ENCODE measurements at regions not wholly inside any gene's neighbourhood (a gene's known extent, or its start where the extent isn't known, plus 50 kb on each side); places are given as distances from the start of the nearest gene placed in this dataset.

- Mint-ChIP-seq H3K4me1 (no peaks in the 10 kb centered on the region), H3K4me3 (no peak overlapping the region), H3K9me3 (peaks cover 0 to 1% of the 10 kb centered on the region in 2 donors), H3K36me3 (no peaks in the 10 kb centered on the region), H3K27ac (no peak overlapping the region), H3K27me3 (no peaks in the 10 kb centered on the region)
- no peak for DNase-seq
- no peak for ATAC-seq (replicated peaks)
These were observed 303.1 kb downstream of the DMRT2 start for GRCh38 chr9:1353291-1353690.

- no peak overlapping the region for H3K4me3 Mint-ChIP-seq
- H3K27me3 Mint-ChIP-seq, result no peaks in the 10 kb centered on the region
- peaks cover 0 to 1% of the 10 kb centered on the region in 2 donors for H3K9me3 Mint-ChIP-seq
- H3K4me1 Mint-ChIP-seq, result no peaks in the 10 kb centered on the region
- ATAC-seq (replicated peaks) (no peak), DNase-seq (no peak)
- H3K36me3 Mint-ChIP-seq, result no peaks in the 10 kb centered on the region
- no peak overlapping the region for H3K27ac Mint-ChIP-seq
These were observed 303.9 kb downstream of the DMRT2 start for GRCh38 chr9:1354086-1354485.

GRCh38 chr9:1354606-1355005 is 304.4 kb downstream of the DMRT2 start:
- Mint-ChIP-seq H3K36me3 (no peaks in the 10 kb centered on the region), H3K27me3 (no peaks in the 10 kb centered on the region), H3K9me3 (peaks cover 0 to 1% of the 10 kb centered on the region in 2 donors), H3K4me1 (no peaks in the 10 kb centered on the region), H3K4me3 (no peak overlapping the region), H3K27ac (no peak overlapping the region)
- DNase-seq (no peak), ATAC-seq (replicated peaks) (no peak)

GRCh38 chr9:1355656-1356055 is 305.5 kb downstream of the DMRT2 start:
- Mint-ChIP-seq H3K27ac (no peak overlapping the region), H3K4me3 (no peak overlapping the region), H3K36me3 (no peaks in the 10 kb centered on the region), H3K27me3 (no peaks in the 10 kb centered on the region), H3K9me3 (peaks cover 0 to 1% of the 10 kb centered on the region in 2 donors), H3K4me1 (no peaks in the 10 kb centered on the region)
- no peak for DNase-seq
- no peak for ATAC-seq (replicated peaks)

- no peaks in the 10 kb centered on the region for H3K9me3 Mint-ChIP-seq
- H3K27ac Mint-ChIP-seq, result no peak overlapping the region
- no peaks in the 10 kb centered on the region for H3K36me3 Mint-ChIP-seq
- no peaks in the 10 kb centered on the region for H3K27me3 Mint-ChIP-seq
- no peak overlapping the region for H3K4me3 Mint-ChIP-seq
- no peak for ATAC-seq (replicated peaks)
- no peaks in the 10 kb centered on the region for H3K4me1 Mint-ChIP-seq
- DNase-seq, result no peak
These were observed 312.7 kb downstream of the DMRT2 start for GRCh38 chr9:1362845-1363244.

GRCh38 chr9:1366276-1366675 is 316.1 kb downstream of the DMRT2 start:
- Mint-ChIP-seq H3K4me1 (no peaks in the 10 kb centered on the region), H3K36me3 (no peaks in the 10 kb centered on the region), H3K9me3 (no peaks in the 10 kb centered on the region), H3K4me3 (no peak overlapping the region), H3K27ac (no peak overlapping the region), H3K27me3 (no peaks in the 10 kb centered on the region)
- no peak for DNase-seq
- ATAC-seq (replicated peaks), result no peak

GRCh38 chr9:1369297-1369696 is 319.1 kb downstream of the DMRT2 start:
- Mint-ChIP-seq H3K27ac (no peak overlapping the region), H3K9me3 (no peaks in the 10 kb centered on the region), H3K27me3 (no peaks in the 10 kb centered on the region), H3K4me3 (no peak overlapping the region), H3K36me3 (no peaks in the 10 kb centered on the region), H3K4me1 (no peaks in the 10 kb centered on the region)
- ATAC-seq (replicated peaks) (no peak), DNase-seq (no peak)

- Mint-ChIP-seq H3K27me3 (no peaks in the 10 kb centered on the region), H3K36me3 (no peaks in the 10 kb centered on the region), H3K4me3 (no peak overlapping the region), H3K4me1 (no peaks in the 10 kb centered on the region), H3K27ac (no peak overlapping the region), H3K9me3 (no peaks in the 10 kb centered on the region)
- DNase-seq (no peak), ATAC-seq (replicated peaks) (no peak)
These were observed 323.3 kb downstream of the DMRT2 start for GRCh38 chr9:1373445-1373844.

GRCh38 chr9:1383899-1384455 is 333.8 kb downstream of the DMRT2 start:
- H3K27me3 Mint-ChIP-seq, result no peaks in the 10 kb centered on the region
- ATAC-seq (replicated peaks) (no peak), DNase-seq (no peak)
- no peak overlapping the region for H3K4me3 Mint-ChIP-seq
- H3K9me3 Mint-ChIP-seq, result no peaks in the 10 kb centered on the region
- H3K36me3 Mint-ChIP-seq, result no peaks in the 10 kb centered on the region
- H3K4me1 Mint-ChIP-seq, result no peaks in the 10 kb centered on the region
- H3K27ac Mint-ChIP-seq, result no peak overlapping the region

- Mint-ChIP-seq H3K4me1 (no peaks in the 10 kb centered on the region), H3K36me3 (no peaks in the 10 kb centered on the region), H3K27ac (no peak overlapping the region), H3K4me3 (no peak overlapping the region), H3K27me3 (no peaks in the 10 kb centered on the region), H3K9me3 (no peaks in the 10 kb centered on the region)
- ATAC-seq (replicated peaks) (no peak), DNase-seq (no peak)
These were observed 334.7 kb downstream of the DMRT2 start for GRCh38 chr9:1384816-1385215.

- Mint-ChIP-seq H3K4me1 (no peaks in the 10 kb centered on the region), H3K4me3 (no peak overlapping the region), H3K9me3 (no peaks in the 10 kb centered on the region), H3K27me3 (no peaks in the 10 kb centered on the region), H3K27ac (no peak overlapping the region), H3K36me3 (no peaks in the 10 kb centered on the region)
- DNase-seq, result no peak
- ATAC-seq (replicated peaks), result no peak
These were observed 336.3 kb downstream of the DMRT2 start for GRCh38 chr9:1386420-1386819.

- no peak overlapping the region for H3K27ac Mint-ChIP-seq
- H3K4me1 Mint-ChIP-seq, result no peaks in the 10 kb centered on the region
- DNase-seq (no peak), ATAC-seq (replicated peaks) (no peak)
- H3K27me3 Mint-ChIP-seq, result no peaks in the 10 kb centered on the region
- H3K9me3 Mint-ChIP-seq, result no peaks in the 10 kb centered on the region
- no peaks in the 10 kb centered on the region for H3K36me3 Mint-ChIP-seq
- H3K4me3 Mint-ChIP-seq, result no peak overlapping the region
These were observed 338.1 kb downstream of the DMRT2 start for GRCh38 chr9:1388216-1388615.

- ATAC-seq (replicated peaks), result no peak
- no peaks in the 10 kb centered on the region for H3K36me3 Mint-ChIP-seq
- H3K27me3 Mint-ChIP-seq, result no peaks in the 10 kb centered on the region
- DNase-seq, result no peak
- no peak overlapping the region for H3K27ac Mint-ChIP-seq
- H3K4me1 Mint-ChIP-seq, result no peaks in the 10 kb centered on the region
- no peak overlapping the region for H3K4me3 Mint-ChIP-seq
- peaks cover 10 to 11% of the 10 kb centered on the region in 2 donors for H3K9me3 Mint-ChIP-seq
These were observed 350.8 kb downstream of the DMRT2 start for GRCh38 chr9:1400983-1401382.

GRCh38 chr9:1404940-1405339 is 354.8 kb downstream of the DMRT2 start:
- Mint-ChIP-seq H3K4me1 (no peaks in the 10 kb centered on the region), H3K4me3 (no peak overlapping the region), H3K27me3 (no peaks in the 10 kb centered on the region), H3K36me3 (no peaks in the 10 kb centered on the region), H3K27ac (no peak overlapping the region), H3K9me3 (peaks cover 0 to 1% of the 10 kb centered on the region in 2 donors)
- no peak for DNase-seq
- ATAC-seq (replicated peaks), result no peak

- ATAC-seq (replicated peaks), result no peak
- Mint-ChIP-seq H3K9me3 (no peaks in the 10 kb centered on the region), H3K4me1 (no peaks in the 10 kb centered on the region), H3K27me3 (no peaks in the 10 kb centered on the region), H3K36me3 (no peaks in the 10 kb centered on the region), H3K27ac (no peak overlapping the region), H3K4me3 (no peak overlapping the region)
- DNase-seq, result no peak
These were observed 361.7 kb downstream of the DMRT2 start for GRCh38 chr9:1411826-1412225.

- Mint-ChIP-seq H3K27ac (no peak overlapping the region), H3K9me3 (no peaks in the 10 kb centered on the region), H3K4me1 (no peaks in the 10 kb centered on the region), H3K27me3 (peaks cover 0 to 3% of the 10 kb centered on the region in 2 donors), H3K36me3 (no peaks in the 10 kb centered on the region), H3K4me3 (no peak overlapping the region)
- no peak for DNase-seq
- ATAC-seq (replicated peaks), result no peak
These were observed 364.6 kb downstream of the DMRT2 start for GRCh38 chr9:1414711-1415131.
